Keratinocyte (primary cell): ENCODE measurements at regions not wholly inside any gene's neighbourhood (a gene's known extent, or its start where the extent isn't known, plus 50 kb on each side); places are given as distances from the start of the nearest gene placed in this dataset.

ENCODE experiments used
- DNase-seq: peaks from one replicate; pipeline ENCODE4 v3.0.0-alpha.2; 2011; ENCODE audit warnings: low read depth, missing footprints, low spot score
- FAIRE-seq: peaks from 2 replicates; lab custom pipeline; 2011; peaks lifted over from hg19 to GRCh38; lab: Jason Lieb, UNC
- H2AFZ ChIP-seq: 2 replicates; pipeline ENCODE4 v1.6.0; 2012; ENCODE audit warnings: low read length, control low read depth, inconsistent platforms; ENCODE audit not compliant: control insufficient read depth
- H3K27ac ChIP-seq: 2 replicates; pipeline ENCODE4 v1.5.1; 2011; ENCODE audit warnings: low read length; ENCODE audit not compliant: control insufficient read depth, insufficient read depth
- H3K27me3 ChIP-seq: 3 replicates; pipeline ENCODE4 v1.6.0; 2011; ENCODE audit warnings: low read length; ENCODE audit not compliant: control insufficient read depth, insufficient read depth; ENCODE audit errors: extremely low read depth
- H3K36me3 ChIP-seq, 2 experiments: 2 replicates in 1 of 2; 3 replicates in 1 of 2; pipeline ENCODE4 v1.5.1; 2011; ENCODE audit warnings: low read length in 2 of 2, mild to moderate bottlenecking in 1 of 2; ENCODE audit not compliant: control insufficient read depth in 2 of 2, insufficient read depth in 2 of 2; ENCODE audit errors: extremely low read depth in 1 of 2
- H3K4me1 ChIP-seq: 3 replicates; pipeline ENCODE4 v1.5.1; 2011; ENCODE audit warnings: low read length; ENCODE audit not compliant: control insufficient read depth, insufficient read depth; ENCODE audit errors: extremely low read depth
- H3K4me2 ChIP-seq: 3 replicates; pipeline ENCODE4 v1.6.0; 2011; ENCODE audit warnings: low read depth, low read length; ENCODE audit not compliant: control insufficient read depth, insufficient read depth; ENCODE audit errors: extremely low read depth
- H3K4me3 ChIP-seq, 3 experiments: fragments of 200-600 bp in 1 of 3; sonication (generic) in 1 of 3; 2 replicates in 2 of 3; 3 replicates in 1 of 3; pipeline ENCODE4 v1.5.1; 2011 to 2016; ENCODE audit warnings: low read length in 3 of 3, mild to moderate bottlenecking in 3 of 3, control low read depth in 2 of 3, inconsistent platforms in 1 of 3, low read depth in 1 of 3, mixed read lengths in 1 of 3, mixed run types in 1 of 3, moderate library complexity in 1 of 3; ENCODE audit not compliant: control insufficient read depth in 2 of 3, insufficient read depth in 2 of 3; ENCODE audit errors: extremely low read depth in 1 of 3
- H3K79me2 ChIP-seq: 2 replicates; pipeline ENCODE4 v1.6.0; 2012; ENCODE audit warnings: low read length; ENCODE audit not compliant: control insufficient read depth, insufficient read depth
- H3K9ac ChIP-seq: 3 replicates; pipeline ENCODE4 v1.6.0; 2011; ENCODE audit warnings: low read length; ENCODE audit not compliant: control insufficient read depth, insufficient read depth; ENCODE audit errors: extremely low read depth
- H3K9me1 ChIP-seq: 3 replicates; pipeline ENCODE4 v1.6.0; 2011; ENCODE audit warnings: low read length; ENCODE audit not compliant: control insufficient read depth, insufficient read depth; ENCODE audit errors: extremely low read depth
- H3K9me3 ChIP-seq: 2 replicates; pipeline ENCODE4 v1.5.1; 2012; ENCODE audit warnings: low read depth, low read length; ENCODE audit not compliant: control insufficient read depth
- H4K20me1 ChIP-seq: 3 replicates; pipeline ENCODE4 v1.6.0; 2011; ENCODE audit warnings: low read length; ENCODE audit not compliant: control insufficient read depth, insufficient read depth; ENCODE audit errors: extremely low read depth
- CTCF ChIP-seq, 3 experiments: IDR thresholded peaks in 1 of 3; conservative IDR thresholded peaks in 1 of 3; optimal IDR thresholded peaks in 1 of 3; 2 replicates in 2 of 3; 3 replicates in 1 of 3; pipeline versions ENCODE3 to v1.5.1; 2011; ENCODE audit warnings: low read length in 3 of 3, mild to moderate bottlenecking in 3 of 3, moderate library complexity in 2 of 3, control low read depth in 1 of 3, inconsistent platforms in 1 of 3; ENCODE audit not compliant: insufficient read depth in 2 of 3; ENCODE audit errors: extremely low read depth in 1 of 3
- EZH2 ChIP-seq: IDR thresholded peaks from one replicate; pipeline ENCODE4 v1.6.1; 2012; ENCODE audit warnings: inconsistent platforms, mild to moderate bottlenecking, low read length, moderate library complexity
- dilution Hi-C: fragments of 300-500 bp; cut with MboI; formaldehyde crosslinking; loops from one replicate; pipeline ENCODE4 v1.7.0; 2020; ENCODE audit warnings: low sequenced_read_pairs; ENCODE audit not compliant: extremely low pct_ligation_motif_present

GRCh38 chr1:238457610-238458009 is 566.9 kb upstream of the ZP4 start:
- Histone ChIP-seq H3K27me3 (no peaks in the 10 kb centered on the region), H3K27ac (no peak overlapping the region), H3K9me3 (no peaks in the 10 kb centered on the region), H3K4me2 (peak overlapping the region; percentile 19), H3K36me3 (no peaks in the 10 kb centered on the region), H3K9me1 (no peaks in the 10 kb centered on the region), H4K20me1 (no peaks in the 10 kb centered on the region), H3K4me3 (no peak overlapping the region), H3K79me2 (no peaks in the 10 kb centered on the region), H3K4me1 (no peaks in the 10 kb centered on the region), H3K9ac (no peak overlapping the region), H2AFZ (no peak overlapping the region)
- dilution Hi-C loops, result no loop called here
- TF ChIP-seq CTCF (optimal IDR thresholded peaks at IDR 0.05 in 1 of 3, IDR thresholded peaks at IDR 0.05 in 1 of 3, conservative IDR thresholded peaks at IDR 0.05 in 1 of 3; ENCODE audit: extremely low read depth in 1 of 3, insufficient read depth in 2 of 3, low read length in 3 of 3) (no peak), EZH2 (no peak)
- FAIRE-seq (peak; percentile 43), DNase-seq (no peak)

- Histone ChIP-seq H3K4me3 (no peak overlapping the region), H4K20me1 (no peaks in the 10 kb centered on the region), H3K9ac (no peak overlapping the region), H3K79me2 (no peaks in the 10 kb centered on the region), H2AFZ (no peak overlapping the region), H3K9me1 (no peaks in the 10 kb centered on the region), H3K27ac (no peak overlapping the region), H3K36me3 (no peaks in the 10 kb centered on the region), H3K27me3 (no peaks in the 10 kb centered on the region), H3K9me3 (no peaks in the 10 kb centered on the region), H3K4me2 (no peak overlapping the region), H3K4me1 (no peaks in the 10 kb centered on the region)
- TF ChIP-seq EZH2, result no peak
- TF ChIP-seq CTCF (optimal IDR thresholded peaks at IDR 0.05 in 1 of 3, IDR thresholded peaks at IDR 0.05 in 1 of 3, conservative IDR thresholded peaks at IDR 0.05 in 1 of 3; ENCODE audit: extremely low read depth in 1 of 3, insufficient read depth in 2 of 3, low read length in 3 of 3), result no peak
- DNase-seq (no peak), FAIRE-seq (no peak)
- dilution Hi-C loops, result no loop called here
Observed at GRCh38 chr1:238451781-238452310, 561.1 kb upstream of the ZP4 start.
